C4-2B (cell line): ENCODE measurements at regions not wholly inside any gene's neighbourhood (a gene's known extent, or its start where the extent isn't known, plus 50 kb on each side); places are given as distances from the start of the nearest gene placed in this dataset.

Experiments
- CTCF ChIP-seq: fragments of 450-650 bp; conservative IDR thresholded peaks from 2 replicates; pipeline ENCODE4 v1.5.1; 2017; ENCODE audit warnings: mild to moderate bottlenecking
- ZFX ChIP-seq: fragments of 450-650 bp; IDR thresholded peaks from 2 replicates; pipeline ENCODE4 v1.6.1; 2017

DNA sequence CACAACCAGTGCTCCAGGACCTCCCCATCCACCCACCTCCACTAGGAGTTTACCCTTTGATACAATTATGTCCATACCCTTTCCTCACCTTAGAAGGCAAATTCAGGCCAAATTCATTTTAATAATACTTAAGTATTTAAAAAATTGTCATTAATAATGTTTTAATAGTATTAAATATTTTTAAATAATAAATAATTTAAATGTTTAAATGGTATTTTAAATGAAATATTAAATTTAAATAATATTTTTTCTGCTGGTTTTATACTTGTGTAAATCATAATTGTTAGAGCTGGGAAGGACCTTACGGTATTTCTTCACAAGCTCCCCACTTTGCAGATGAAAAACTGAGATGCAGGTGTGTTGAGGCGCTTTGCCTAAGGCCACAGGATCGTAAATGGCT lies 67.8 kb downstream of the NRN1 start:
- TF ChIP-seq CTCF (no peak), ZFX (no peak)
